Neural crest cell (in vitro differentiated cells): ENCODE measurements at regions not wholly inside any gene's neighbourhood (a gene's known extent, or its start where the extent isn't known, plus 50 kb on each side); places are given as distances from the start of the nearest gene placed in this dataset.

ENCODE experiments used
- DNase-seq: peaks from one replicate; pipeline ENCODE4 v3.0.0; 2021; ENCODE audit warnings: low read depth, mixed read lengths, low spot score
- H3K27ac Mint-ChIP-seq: one replicate; pipeline ENCODE4 v1.8.0; 2021; ENCODE audit warnings: mild to moderate bottlenecking, mixed read lengths; ENCODE audit not compliant: unreplicated experiment
- H3K27me3 Mint-ChIP-seq: 2 replicates; pipeline ENCODE4 v1.8.0; 2021; ENCODE audit warnings: low read depth, mild to moderate bottlenecking, mixed read lengths
- H3K36me3 Mint-ChIP-seq: 2 replicates; pipeline ENCODE4 v1.8.0; 2021; ENCODE audit warnings: low read depth, mild to moderate bottlenecking, mixed read lengths
- H3K4me1 Mint-ChIP-seq: 2 replicates; pipeline ENCODE4 v1.8.0; 2021; ENCODE audit warnings: mixed read lengths
- H3K4me3 Mint-ChIP-seq: one replicate; pipeline ENCODE4 v1.8.0; 2021; ENCODE audit warnings: mild to moderate bottlenecking, mixed read lengths
- H3K9me3 Mint-ChIP-seq: 2 replicates; pipeline ENCODE4 v1.8.0; 2021; ENCODE audit warnings: mixed read lengths
- TF ChIP-seq, protein P1 (sequence below): fragments of 200-600 bp; sonication (generic); conservative IDR thresholded peaks from 2 replicates; pipeline ENCODE4 v1.5.0; 2021; ENCODE audit warnings: antibody characterized with exemption, mild to moderate bottlenecking

- H3K27ac Mint-ChIP-seq, result no peak overlapping the region
- peaks cover 10% of the 10 kb centered on the region for H3K27me3 Mint-ChIP-seq
- no peaks in the 10 kb centered on the region for H3K36me3 Mint-ChIP-seq
- no peak for DNase-seq
- no peak overlapping the region for H3K4me3 Mint-ChIP-seq
- no peaks in the 10 kb centered on the region for H3K9me3 Mint-ChIP-seq
- peaks cover 5% of the 10 kb centered on the region for H3K4me1 Mint-ChIP-seq
- TF ChIP-seq, protein P1, sequence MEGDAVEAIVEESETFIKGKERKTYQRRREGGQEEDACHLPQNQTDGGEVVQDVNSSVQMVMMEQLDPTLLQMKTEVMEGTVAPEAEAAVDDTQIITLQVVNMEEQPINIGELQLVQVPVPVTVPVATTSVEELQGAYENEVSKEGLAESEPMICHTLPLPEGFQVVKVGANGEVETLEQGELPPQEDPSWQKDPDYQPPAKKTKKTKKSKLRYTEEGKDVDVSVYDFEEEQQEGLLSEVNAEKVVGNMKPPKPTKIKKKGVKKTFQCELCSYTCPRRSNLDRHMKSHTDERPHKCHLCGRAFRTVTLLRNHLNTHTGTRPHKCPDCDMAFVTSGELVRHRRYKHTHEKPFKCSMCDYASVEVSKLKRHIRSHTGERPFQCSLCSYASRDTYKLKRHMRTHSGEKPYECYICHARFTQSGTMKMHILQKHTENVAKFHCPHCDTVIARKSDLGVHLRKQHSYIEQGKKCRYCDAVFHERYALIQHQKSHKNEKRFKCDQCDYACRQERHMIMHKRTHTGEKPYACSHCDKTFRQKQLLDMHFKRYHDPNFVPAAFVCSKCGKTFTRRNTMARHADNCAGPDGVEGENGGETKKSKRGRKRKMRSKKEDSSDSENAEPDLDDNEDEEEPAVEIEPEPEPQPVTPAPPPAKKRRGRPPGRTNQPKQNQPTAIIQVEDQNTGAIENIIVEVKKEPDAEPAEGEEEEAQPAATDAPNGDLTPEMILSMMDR, result no peak
Observed at GRCh38 chr1:222346955-222347354, 200.9 kb downstream of the HHIPL2 start.

GRCh38 chr1:222339376-222339947 lies 208.4 kb downstream of the HHIPL2 start:
- Mint-ChIP-seq H3K4me1 (no peaks in the 10 kb centered on the region), H3K27ac (no peak overlapping the region), H3K4me3 (no peak overlapping the region), H3K36me3 (no peaks in the 10 kb centered on the region), H3K9me3 (no peaks in the 10 kb centered on the region), H3K27me3 (no peaks in the 10 kb centered on the region)
- TF ChIP-seq, protein P1, result no peak
- DNase-seq, result no peak

GRCh38 chr1:222335586-222335985 lies 212.3 kb downstream of the HHIPL2 start:
- no peak overlapping the region for H3K27ac Mint-ChIP-seq
- no peaks in the 10 kb centered on the region for H3K4me1 Mint-ChIP-seq
- no peaks in the 10 kb centered on the region for H3K9me3 Mint-ChIP-seq
- H3K27me3 Mint-ChIP-seq, result no peaks in the 10 kb centered on the region
- DNase-seq, result no peak
- no peak overlapping the region for H3K4me3 Mint-ChIP-seq
- TF ChIP-seq, protein P1, result no peak
- no peaks in the 10 kb centered on the region for H3K36me3 Mint-ChIP-seq

DNA sequence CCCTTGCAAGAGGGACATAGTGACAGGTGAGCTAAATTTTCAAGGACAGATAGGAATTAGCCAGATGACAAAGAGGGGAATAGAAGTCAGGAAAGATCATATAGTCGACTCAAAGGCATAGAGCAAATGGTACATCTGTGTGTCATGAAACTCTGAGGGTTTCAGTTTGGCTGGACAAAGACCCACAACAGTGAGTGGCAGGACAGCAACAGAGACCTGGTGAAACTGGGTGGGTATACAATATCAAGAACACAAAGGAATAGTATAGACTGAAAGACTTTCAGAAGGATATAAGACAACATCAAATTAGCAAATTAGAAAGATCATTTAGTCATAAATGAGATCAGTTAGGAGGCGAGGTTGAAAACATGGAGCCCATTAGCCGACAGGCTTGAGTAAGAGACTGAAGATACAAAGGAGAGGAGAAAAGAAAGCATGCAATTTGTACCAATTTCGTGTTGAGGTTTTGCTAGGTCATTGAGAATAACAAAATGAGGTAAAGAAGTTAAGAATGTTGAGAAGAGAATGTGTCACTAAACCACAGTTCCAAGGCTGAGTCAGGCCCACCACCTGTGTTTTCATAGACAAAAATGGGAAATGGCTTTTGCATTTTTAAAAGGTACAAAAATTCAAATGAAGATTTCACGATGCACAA lies 213.8 kb downstream of the HHIPL2 start:
- no peak overlapping the region for H3K27ac Mint-ChIP-seq
- no peak overlapping the region for H3K4me3 Mint-ChIP-seq
- H3K4me1 Mint-ChIP-seq, result no peaks in the 10 kb centered on the region
- H3K27me3 Mint-ChIP-seq, result no peaks in the 10 kb centered on the region
- no peak for DNase-seq
- TF ChIP-seq, protein P1, result no peak
- H3K36me3 Mint-ChIP-seq, result no peaks in the 10 kb centered on the region
- H3K9me3 Mint-ChIP-seq, result peaks cover 3% of the 10 kb centered on the region

DNA sequence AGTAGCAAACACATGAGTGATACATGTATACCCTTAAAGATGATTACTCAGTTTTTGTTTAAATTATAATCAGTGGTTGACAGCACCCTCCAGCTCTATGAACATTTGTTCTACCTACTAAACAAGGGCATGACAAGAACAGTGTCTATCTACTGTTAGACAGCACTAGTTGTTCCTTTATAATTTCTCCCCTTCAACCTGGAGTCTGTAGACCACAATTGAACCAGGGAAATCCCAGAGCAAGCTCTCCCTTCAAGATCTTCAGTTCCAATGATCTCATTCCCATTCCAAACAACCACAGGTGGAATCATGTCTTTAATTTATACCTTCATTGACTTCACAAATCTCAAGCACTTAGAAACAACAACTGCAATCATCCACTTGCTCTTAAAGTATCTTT lies 216.1 kb downstream of the HHIPL2 start:
- Mint-ChIP-seq H3K27me3 (peaks cover 4% of the 10 kb centered on the region), H3K36me3 (no peaks in the 10 kb centered on the region), H3K4me3 (no peak overlapping the region), H3K4me1 (no peaks in the 10 kb centered on the region), H3K27ac (no peak overlapping the region), H3K9me3 (peaks cover 3% of the 10 kb centered on the region)
- no peak for DNase-seq
- TF ChIP-seq, protein P1, result no peak
